Stimulated activated effector memory CD8-positive, alpha-beta T cell treated with anti-CD3 and anti-CD28 coated beads, Interleukin-12 subunit alpha, Interleukin-12 subunit beta, amount 100 ng/mL, for 72 hours (primary cell): ENCODE measurements at regions not wholly inside any gene's neighbourhood (a gene's known extent, or its start where the extent isn't known, plus 50 kb on each side); places are given as distances from the start of the nearest gene placed in this dataset.
"Not testable (repeated sequence)": the region's sequence is repeated elsewhere in the genome, so short reads cannot be mapped to it uniquely, and the experiment has no call there.

ENCODE experiments used
- ATAC-seq: fragments of 150-1000 bp; cut with Tn5 transposase; 2 replicates; pipeline ENCODE4 v1.10.0; 2021
- DNase-seq, 2 donors: peaks; one replicate each; pipeline ENCODE4 v3.0.0; 2021 to 2022; ENCODE audit warnings: low spot score in 2 of 2
- H3K27ac Mint-ChIP-seq: one replicate; pipeline ENCODE4 v1.8.0; 2022; ENCODE audit warnings: mild to moderate bottlenecking, mixed read lengths
- H3K36me3 Mint-ChIP-seq: one replicate; pipeline ENCODE4 v1.8.0; 2022; ENCODE audit warnings: mild to moderate bottlenecking, mixed read lengths
- H3K4me1 Mint-ChIP-seq: one replicate; pipeline ENCODE4 v1.8.0; 2022; ENCODE audit warnings: mixed read lengths
- H3K4me3 Mint-ChIP-seq: one replicate; pipeline ENCODE4 v1.8.0; 2022; ENCODE audit warnings: mild to moderate bottlenecking, mixed read lengths
- H3K9me3 Mint-ChIP-seq: one replicate; pipeline ENCODE4 v1.8.0; 2022; ENCODE audit warnings: mixed read lengths

- no peaks in the 10 kb centered on the region for H3K9me3 Mint-ChIP-seq
These were observed 51.5 kb upstream of the MAP3K1 start for GRCh38 chr5:56763711-56764466.

DNA sequence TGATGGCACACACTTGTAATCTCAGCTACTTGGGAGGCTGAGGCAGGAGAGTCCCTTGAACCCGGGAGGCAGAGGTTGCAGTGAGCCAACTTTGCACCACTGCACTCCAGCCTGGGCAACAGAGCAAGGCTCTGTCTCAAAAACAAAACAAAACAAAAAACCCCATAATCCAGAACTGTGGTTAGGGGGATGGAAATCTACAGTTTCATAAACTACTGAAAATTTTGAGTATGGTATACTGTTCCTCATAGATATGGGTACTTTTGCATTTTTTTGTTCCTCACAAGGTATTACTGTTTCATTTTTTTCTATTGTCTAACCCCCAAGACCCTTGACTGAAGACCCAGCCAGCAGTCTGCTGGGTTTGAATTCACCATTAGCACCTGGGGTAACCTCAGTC, 52.2 kb upstream of the MAP3K1 start:
- Mint-ChIP-seq H3K36me3 (no peaks in the 10 kb centered on the region), H3K9me3 (no peaks in the 10 kb centered on the region), H3K4me3 (no peak overlapping the region), H3K27ac (no peak overlapping the region), H3K4me1 (no peaks in the 10 kb centered on the region)
- no peak for DNase-seq
- no peak for ATAC-seq

More at GRCh38 chr5:56763711-56764466, 51.5 kb upstream of the MAP3K1 start:
- no peaks in the 10 kb centered on the region for H3K4me1 Mint-ChIP-seq
- no peak overlapping the region for H3K27ac Mint-ChIP-seq
- no peaks in the 10 kb centered on the region for H3K36me3 Mint-ChIP-seq
- DNase-seq (no peak), ATAC-seq (no peak)
- no peak overlapping the region for H3K4me3 Mint-ChIP-seq

GRCh38 chr5:56761151-56761885, 54.0 kb upstream of the MAP3K1 start:
- H3K9me3 Mint-ChIP-seq, result no peaks in the 10 kb centered on the region
- H3K27ac Mint-ChIP-seq, result no peak overlapping the region
- DNase-seq, result no peak
- no peaks in the 10 kb centered on the region for H3K4me1 Mint-ChIP-seq
- H3K36me3 Mint-ChIP-seq, result no peaks in the 10 kb centered on the region
- H3K4me3 Mint-ChIP-seq, result no peak overlapping the region
- ATAC-seq, result no peak

- ATAC-seq, result no peak
- H3K27ac Mint-ChIP-seq, result no peak overlapping the region
- no peaks in the 10 kb centered on the region for H3K36me3 Mint-ChIP-seq
- no peak overlapping the region for H3K4me3 Mint-ChIP-seq
- no peak for DNase-seq
- no peaks in the 10 kb centered on the region for H3K4me1 Mint-ChIP-seq
- H3K9me3 Mint-ChIP-seq, result no peaks in the 10 kb centered on the region
These were observed 54.6 kb upstream of the MAP3K1 start for GRCh38 chr5:56760723-56761122.

- no peak for ATAC-seq
- H3K4me1 Mint-ChIP-seq, result no peaks in the 10 kb centered on the region
- no peak for DNase-seq
- H3K27ac Mint-ChIP-seq, result no peak overlapping the region
- H3K4me3 Mint-ChIP-seq, result no peak overlapping the region
- no peaks in the 10 kb centered on the region for H3K9me3 Mint-ChIP-seq
- H3K36me3 Mint-ChIP-seq, result no peaks in the 10 kb centered on the region
These were observed 55.7 kb upstream of the MAP3K1 start for GRCh38 chr5:56759521-56760216.

- Mint-ChIP-seq H3K36me3 (no peaks in the 10 kb centered on the region), H3K4me3 (no peak overlapping the region), H3K27ac (no peak overlapping the region), H3K9me3 (peaks cover 6% of the 10 kb centered on the region), H3K4me1 (no peaks in the 10 kb centered on the region)
- no peak for ATAC-seq
- no peak for DNase-seq
These were observed 58.3 kb upstream of the MAP3K1 start for GRCh38 chr5:56757077-56757476.

DNA sequence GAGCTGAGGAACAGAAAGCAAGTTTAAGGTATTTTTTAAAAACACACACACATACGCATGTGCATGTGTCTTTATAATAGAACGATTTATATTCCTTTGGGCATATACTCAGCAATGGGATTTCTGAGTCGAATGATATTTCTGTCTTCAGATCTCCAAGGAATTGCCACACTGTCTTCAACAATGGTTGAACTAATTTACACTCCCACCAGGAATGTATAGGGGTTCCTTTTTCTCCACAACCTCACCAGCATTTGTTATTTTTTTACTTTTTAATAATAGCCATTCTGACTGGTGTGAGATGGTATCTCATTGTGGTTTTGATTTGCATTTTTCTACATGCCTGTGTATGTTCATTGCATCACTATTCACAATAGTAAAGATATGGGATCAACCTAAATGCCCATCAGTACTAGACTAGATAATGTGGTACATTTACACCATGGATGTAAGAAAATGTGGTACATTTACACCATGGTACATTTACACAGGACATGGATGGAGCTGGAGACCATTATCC, 60.3 kb upstream of the MAP3K1 start:
- no peaks in the 10 kb centered on the region for H3K4me1 Mint-ChIP-seq
- H3K4me3 Mint-ChIP-seq, result no peak overlapping the region
- peaks cover 8% of the 10 kb centered on the region for H3K9me3 Mint-ChIP-seq
- ATAC-seq, result no peak
- H3K36me3 Mint-ChIP-seq, result no peaks in the 10 kb centered on the region
- no peak for DNase-seq
- H3K27ac Mint-ChIP-seq, result no peak overlapping the region

DNA sequence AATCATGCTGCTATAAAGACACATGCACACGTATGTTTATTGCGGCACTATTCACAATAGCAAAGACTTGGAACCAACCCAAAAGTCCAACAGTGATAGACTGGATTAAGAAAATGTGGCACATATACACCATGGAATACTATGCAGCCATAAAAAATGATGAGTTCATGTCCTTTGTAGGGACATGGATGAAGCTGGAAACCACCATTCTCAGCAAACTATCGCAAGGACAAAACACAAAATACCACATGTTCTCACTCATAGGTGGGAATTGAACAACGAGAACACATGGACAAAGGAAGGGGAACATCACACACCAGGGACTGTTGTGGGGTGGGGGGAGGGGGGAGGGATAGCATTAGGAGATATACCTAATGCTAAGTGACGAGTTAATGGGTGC, 61.8 kb upstream of the MAP3K1 start:
- not testable (repeated sequence) for ATAC-seq, H3K36me3 Mint-ChIP-seq, H3K9me3 Mint-ChIP-seq, H3K4me3 Mint-ChIP-seq, H3K4me1 Mint-ChIP-seq, H3K27ac Mint-ChIP-seq, DNase-seq

DNA sequence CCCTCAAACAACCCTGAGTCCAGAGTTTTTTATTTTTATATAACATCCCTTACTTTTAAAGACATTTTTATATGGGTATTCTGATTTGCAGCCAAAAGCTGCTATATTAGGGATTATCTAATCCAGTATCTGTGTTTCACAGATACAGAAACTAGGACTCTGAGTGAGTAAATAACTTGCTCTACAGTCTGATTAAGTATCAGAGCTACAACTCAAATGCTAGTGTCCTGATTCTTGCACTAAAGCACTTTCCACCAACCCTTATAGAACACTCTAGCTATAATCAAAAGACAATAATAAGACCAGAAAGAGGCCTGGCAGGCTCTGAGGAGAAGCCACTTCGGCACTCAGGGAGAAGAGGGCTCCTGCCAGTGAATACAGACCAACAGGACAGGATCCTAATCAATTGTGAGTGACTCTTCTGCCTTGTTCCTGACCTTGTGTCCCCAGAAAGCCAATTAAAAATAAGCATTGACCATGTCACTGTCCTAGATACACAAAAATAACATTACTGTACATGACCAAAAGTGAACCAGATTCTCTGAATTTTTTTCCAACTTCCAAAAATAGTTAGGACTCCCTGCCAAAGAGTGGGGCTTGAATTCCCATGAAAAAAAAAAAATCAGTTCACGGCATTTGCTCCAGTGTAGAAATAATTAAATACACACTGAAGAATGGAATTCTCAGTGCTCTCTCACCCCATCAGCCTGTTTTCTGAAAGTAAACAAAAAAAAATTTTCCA, 63.6 kb upstream of the MAP3K1 start:
- H3K4me1 Mint-ChIP-seq, result no peaks in the 10 kb centered on the region
- no peak overlapping the region for H3K27ac Mint-ChIP-seq
- H3K9me3 Mint-ChIP-seq, result peaks cover 8% of the 10 kb centered on the region
- no peaks in the 10 kb centered on the region for H3K36me3 Mint-ChIP-seq
- ATAC-seq (no peak), DNase-seq (no peak)
- no peak overlapping the region for H3K4me3 Mint-ChIP-seq

DNA sequence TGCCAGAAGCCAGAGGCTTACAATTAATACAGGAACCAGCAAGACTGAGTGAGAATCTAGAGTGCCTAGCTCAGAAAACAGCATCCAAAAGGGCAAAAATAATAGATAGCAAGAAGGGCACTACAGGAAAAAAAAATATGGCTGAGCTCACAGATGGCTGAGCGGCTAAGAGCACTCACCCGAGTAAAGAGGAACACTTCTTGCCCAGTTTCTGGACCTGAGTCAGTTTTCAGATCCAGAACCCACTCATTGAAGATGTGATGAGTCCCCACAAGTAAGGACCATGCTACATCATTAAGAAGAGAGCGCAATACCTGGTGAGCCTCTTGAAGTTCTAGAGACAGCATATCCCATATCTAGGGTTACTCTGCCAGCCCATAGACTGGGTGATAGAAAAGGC, 65.5 kb upstream of the MAP3K1 start:
- Mint-ChIP-seq H3K4me3 (no peak overlapping the region), H3K27ac (no peak overlapping the region), H3K9me3 (peaks cover 8% of the 10 kb centered on the region)

GRCh38 chr5:56746553-56747339, 68.6 kb upstream of the MAP3K1 start:
- peaks cover 2% of the 10 kb centered on the region for H3K9me3 Mint-ChIP-seq
- no peak overlapping the region for H3K4me3 Mint-ChIP-seq
- H3K36me3 Mint-ChIP-seq, result no peaks in the 10 kb centered on the region
- ATAC-seq (no peak), DNase-seq (no peak)
- no peak overlapping the region for H3K27ac Mint-ChIP-seq
- H3K4me1 Mint-ChIP-seq, result no peaks in the 10 kb centered on the region

More for the DNA sequence above, 65.5 kb upstream of the MAP3K1 start:
- no peaks in the 10 kb centered on the region for H3K36me3 Mint-ChIP-seq
- DNase-seq (no peak), ATAC-seq (no peak)
- H3K4me1 Mint-ChIP-seq, result no peaks in the 10 kb centered on the region

- no peak overlapping the region for H3K27ac Mint-ChIP-seq
- no peak for ATAC-seq
- no peak overlapping the region for H3K4me3 Mint-ChIP-seq
- DNase-seq, result no peak
- no peaks in the 10 kb centered on the region for H3K9me3 Mint-ChIP-seq
- H3K4me1 Mint-ChIP-seq, result no peaks in the 10 kb centered on the region
- no peaks in the 10 kb centered on the region for H3K36me3 Mint-ChIP-seq
These were observed 69.5 kb upstream of the MAP3K1 start for GRCh38 chr5:56745864-56746263.

GRCh38 chr5:56740868-56741267, 74.5 kb upstream of the MAP3K1 start:
- Mint-ChIP-seq H3K4me3 (no peak overlapping the region), H3K36me3 (no peaks in the 10 kb centered on the region), H3K27ac (no peak overlapping the region), H3K9me3 (peaks cover 4% of the 10 kb centered on the region), H3K4me1 (peaks cover 15% of the 10 kb centered on the region)
- no peak for DNase-seq
- no peak for ATAC-seq

- ATAC-seq (no peak), DNase-seq (no peak)
- Mint-ChIP-seq H3K9me3 (peaks cover 4% of the 10 kb centered on the region), H3K36me3 (no peaks in the 10 kb centered on the region), H3K4me1 (peaks cover 18% of the 10 kb centered on the region), H3K27ac (no peak overlapping the region), H3K4me3 (no peak overlapping the region)
These were observed 75.4 kb upstream of the MAP3K1 start for GRCh38 chr5:56739990-56740389.
